Upper lobe of left lung (tissue), 4 donors: ENCODE measurements at regions not wholly inside any gene's neighbourhood (a gene's known extent, or its start where the extent isn't known, plus 50 kb on each side); places are given as distances from the start of the nearest gene placed in this dataset.

Experiments
- EP300 ChIP-seq, 4 donors: sonication (generic); formaldehyde crosslinking; IDR thresholded peaks; one replicate each; pipeline ENCODE4 v1.5.1; 2017; ENCODE audit warnings: antibody characterized with exemption in 4 of 4, control low read depth in 2 of 4
- POLR2A ChIP-seq, 4 donors: fragments of 450-650 bp; IDR thresholded peaks; one replicate each; pipeline ENCODE4 v1.5.1; 2016 to 2017; ENCODE audit warnings: antibody characterized with exemption in 4 of 4, mild to moderate bottlenecking in 2 of 4
- TF ChIP-seq, protein P1 (sequence below), 6 experiments: fragments of 450-650 bp in 4 of 6; fragments of 200-600 bp in 2 of 6; sonication (generic) in 2 of 6; IDR thresholded peaks; one replicate each; pipeline ENCODE4 v1.5.1; 2016 to 2019; ENCODE audit warnings: antibody characterized with exemption in 6 of 6

DNA sequence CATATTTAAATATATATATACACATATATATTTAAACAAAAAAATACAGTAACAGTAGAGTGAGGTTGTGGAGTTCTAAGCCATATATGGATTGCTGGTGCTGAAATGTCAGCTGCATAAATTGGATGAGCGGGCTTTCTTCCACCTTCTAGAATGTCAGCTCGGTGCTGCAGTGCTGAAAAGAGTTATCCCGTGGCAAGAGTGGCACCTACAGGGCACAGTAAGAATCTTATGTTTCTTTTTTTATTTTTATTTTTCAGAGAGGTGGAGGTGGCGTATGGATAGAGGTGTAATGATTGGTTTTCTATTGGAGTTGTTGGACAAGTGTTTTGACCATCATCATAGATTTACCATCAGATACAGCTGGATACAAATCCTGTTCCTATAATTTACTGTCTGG is 86.2 kb upstream of the DYNC1I1 start:
- TF ChIP-seq, protein P1, sequence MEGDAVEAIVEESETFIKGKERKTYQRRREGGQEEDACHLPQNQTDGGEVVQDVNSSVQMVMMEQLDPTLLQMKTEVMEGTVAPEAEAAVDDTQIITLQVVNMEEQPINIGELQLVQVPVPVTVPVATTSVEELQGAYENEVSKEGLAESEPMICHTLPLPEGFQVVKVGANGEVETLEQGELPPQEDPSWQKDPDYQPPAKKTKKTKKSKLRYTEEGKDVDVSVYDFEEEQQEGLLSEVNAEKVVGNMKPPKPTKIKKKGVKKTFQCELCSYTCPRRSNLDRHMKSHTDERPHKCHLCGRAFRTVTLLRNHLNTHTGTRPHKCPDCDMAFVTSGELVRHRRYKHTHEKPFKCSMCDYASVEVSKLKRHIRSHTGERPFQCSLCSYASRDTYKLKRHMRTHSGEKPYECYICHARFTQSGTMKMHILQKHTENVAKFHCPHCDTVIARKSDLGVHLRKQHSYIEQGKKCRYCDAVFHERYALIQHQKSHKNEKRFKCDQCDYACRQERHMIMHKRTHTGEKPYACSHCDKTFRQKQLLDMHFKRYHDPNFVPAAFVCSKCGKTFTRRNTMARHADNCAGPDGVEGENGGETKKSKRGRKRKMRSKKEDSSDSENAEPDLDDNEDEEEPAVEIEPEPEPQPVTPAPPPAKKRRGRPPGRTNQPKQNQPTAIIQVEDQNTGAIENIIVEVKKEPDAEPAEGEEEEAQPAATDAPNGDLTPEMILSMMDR (IDR thresholded peaks at IDR 0.05) = peak; percentile 28 to 68 (median 38)
- TF ChIP-seq POLR2A (IDR thresholded peaks at IDR 0.05) (no peak), EP300 (IDR thresholded peaks at IDR 0.05) (no peak)
